Testis (tissue), 2 donors: ENCODE measurements at regions not wholly inside any gene's neighbourhood (a gene's known extent, or its start where the extent isn't known, plus 50 kb on each side); places are given as distances from the start of the nearest gene placed in this dataset.
A peak's percentile ranks its signal among the peaks of the same experiment; 100 is the strongest.

ENCODE experiments used
- DNase-seq: peaks from one replicate; pipeline ENCODE4 v3.0.0-alpha.2; 2019
- H3K27ac ChIP-seq, 2 donors: fragments of 200-600 bp; sonication (generic); one replicate each; pipeline ENCODE4 v1.5.1; 2019
- H3K27me3 ChIP-seq: fragments of 200-600 bp; sonication (generic); one replicate; pipeline ENCODE4 v1.5.1; 2019
- H3K36me3 ChIP-seq: fragments of 200-600 bp; sonication (generic); one replicate; pipeline ENCODE4 v1.5.1; 2017; ENCODE audit warnings: low read depth; ENCODE audit errors: missing control alignments
- H3K4me1 ChIP-seq: fragments of 200-600 bp; sonication (generic); one replicate; pipeline ENCODE4 v1.5.1; 2019
- H3K4me3 ChIP-seq, 2 donors: fragments of 200-600 bp; sonication (generic); one replicate each; pipeline ENCODE4 v1.5.1; 2017 to 2019
- H3K9me3 ChIP-seq: fragments of 200-600 bp; sonication (generic); one replicate; pipeline ENCODE4 v1.5.1; 2017
- POLR2A ChIP-seq: fragments of 450-650 bp; IDR thresholded peaks from one replicate; pipeline ENCODE4 v1.6.1; 2017; ENCODE audit warnings: antibody characterized with exemption, mild to moderate bottlenecking, moderate library complexity
- WGBS, 2 donors: methylation state at CpG; one replicate each; pipeline ENCODE4 v1.1.5; 2018; 5-methylcytosine and 5-hydroxymethylcytosine counted together
- intact Hi-C: fragments of 100-400 bp; cut with DNase I; formaldehyde crosslinking; loops from one replicate; pipeline ENCODE4 v1.15.1; 2023; ENCODE audit warnings: low total_unique reads
- TF ChIP-seq, protein P1 (sequence below), 3 experiments: fragments of 450-650 bp in 2 of 3; fragments of 200-600 bp in 1 of 3; sonication (generic) in 1 of 3; IDR thresholded peaks; one replicate each; pipeline ENCODE4 v1.5.1; 2016 to 2019; ENCODE audit warnings: antibody characterized with exemption in 3 of 3, mild to moderate bottlenecking in 2 of 3, moderate library complexity in 1 of 3

DNA sequence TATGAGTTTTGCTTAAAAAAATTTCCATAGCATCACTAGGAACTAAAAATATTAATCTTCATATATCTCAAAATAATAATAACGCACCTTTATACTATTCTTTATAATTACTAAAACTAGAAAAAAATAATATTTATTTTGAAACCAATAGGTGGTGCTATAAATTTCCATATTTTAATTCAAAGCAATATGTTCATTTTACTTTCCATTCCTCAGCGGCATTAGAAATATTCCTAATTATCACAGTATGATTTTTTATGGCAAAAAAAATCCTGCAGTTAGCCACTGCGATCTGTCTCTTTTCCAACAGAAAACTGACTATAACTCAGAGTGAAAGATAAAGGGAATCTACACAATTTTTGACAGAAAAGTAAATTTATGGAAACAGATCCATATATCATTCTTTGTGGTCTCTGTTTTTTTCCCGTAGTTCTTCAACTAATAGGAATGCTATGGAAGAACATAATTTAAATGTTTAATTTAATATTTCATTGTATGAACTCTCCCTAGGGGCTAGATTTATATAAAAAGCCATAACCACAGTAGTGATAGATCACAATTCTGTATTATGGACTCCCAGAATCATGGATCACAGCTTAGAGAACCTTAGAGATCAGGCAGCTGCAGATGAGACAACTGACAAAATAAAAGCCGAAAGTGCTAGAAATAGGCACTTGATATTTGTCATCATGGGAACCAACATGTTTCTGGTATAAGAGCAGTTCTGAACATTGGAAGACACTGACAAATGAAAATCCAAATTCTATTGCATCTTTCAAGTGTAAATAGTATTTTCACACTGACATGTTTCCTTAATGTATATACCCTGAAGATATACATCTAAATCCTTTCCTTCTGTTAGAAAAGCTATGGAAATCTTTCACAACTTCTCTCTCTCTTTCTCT lies 167.7 kb upstream of the MPDZ start:
- DNase-seq: no peak
- H3K27ac ChIP-seq: no peak overlapping the region
- no peak overlapping the region for H3K4me3 ChIP-seq
- H3K36me3 ChIP-seq: no peaks in the 10 kb centered on the region
- no peaks in the 10 kb centered on the region for H3K9me3 ChIP-seq
- H3K4me1 ChIP-seq: no peaks in the 10 kb centered on the region
- intact Hi-C loops: no loop called here
- TF ChIP-seq POLR2A: no peak
- TF ChIP-seq, protein P1, sequence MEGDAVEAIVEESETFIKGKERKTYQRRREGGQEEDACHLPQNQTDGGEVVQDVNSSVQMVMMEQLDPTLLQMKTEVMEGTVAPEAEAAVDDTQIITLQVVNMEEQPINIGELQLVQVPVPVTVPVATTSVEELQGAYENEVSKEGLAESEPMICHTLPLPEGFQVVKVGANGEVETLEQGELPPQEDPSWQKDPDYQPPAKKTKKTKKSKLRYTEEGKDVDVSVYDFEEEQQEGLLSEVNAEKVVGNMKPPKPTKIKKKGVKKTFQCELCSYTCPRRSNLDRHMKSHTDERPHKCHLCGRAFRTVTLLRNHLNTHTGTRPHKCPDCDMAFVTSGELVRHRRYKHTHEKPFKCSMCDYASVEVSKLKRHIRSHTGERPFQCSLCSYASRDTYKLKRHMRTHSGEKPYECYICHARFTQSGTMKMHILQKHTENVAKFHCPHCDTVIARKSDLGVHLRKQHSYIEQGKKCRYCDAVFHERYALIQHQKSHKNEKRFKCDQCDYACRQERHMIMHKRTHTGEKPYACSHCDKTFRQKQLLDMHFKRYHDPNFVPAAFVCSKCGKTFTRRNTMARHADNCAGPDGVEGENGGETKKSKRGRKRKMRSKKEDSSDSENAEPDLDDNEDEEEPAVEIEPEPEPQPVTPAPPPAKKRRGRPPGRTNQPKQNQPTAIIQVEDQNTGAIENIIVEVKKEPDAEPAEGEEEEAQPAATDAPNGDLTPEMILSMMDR (IDR thresholded peaks at IDR 0.05): peak in 1 of 3 experiments; percentile 35
- no peaks in the 10 kb centered on the region for H3K27me3 ChIP-seq
- 33 to 37% methylated on average over 5 of the region's 5 CpGs for WGBS, 2 donors

DNA sequence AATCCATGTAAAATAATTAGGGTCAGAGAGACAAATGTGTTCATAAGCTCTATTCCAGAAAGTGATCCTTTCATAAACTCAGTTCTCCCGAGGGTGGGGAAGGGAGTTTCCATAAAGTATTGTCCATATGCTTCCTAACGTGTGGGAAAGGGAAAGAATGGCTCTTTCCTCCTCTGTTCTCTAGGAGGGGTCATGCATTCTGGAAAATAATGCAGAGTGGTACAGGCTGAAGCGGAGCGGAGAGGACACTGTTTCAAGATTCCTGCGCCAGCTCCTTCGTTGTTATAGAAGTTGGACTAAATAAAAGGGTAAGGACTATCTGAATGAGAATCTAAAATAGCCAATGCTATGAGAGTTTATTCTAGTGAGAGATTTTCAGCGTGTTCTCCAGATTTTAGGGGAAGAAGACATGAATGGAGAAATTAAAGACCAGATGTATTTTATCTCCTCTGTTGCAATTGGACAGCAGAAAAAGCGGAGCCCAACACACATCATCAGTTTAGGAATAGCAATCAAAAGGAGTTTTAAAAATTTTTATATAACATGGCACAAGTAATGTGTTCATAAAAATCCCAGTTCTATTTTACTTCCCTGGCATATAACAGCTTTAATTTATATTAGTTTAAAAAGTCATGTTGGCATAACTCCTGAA lies 166.9 kb upstream of the MPDZ start:
- no peak for DNase-seq
- Histone ChIP-seq H3K9me3 (no peaks in the 10 kb centered on the region), H3K4me1 (no peaks in the 10 kb centered on the region), H3K36me3 (no peaks in the 10 kb centered on the region), H3K27ac (no peak overlapping the region), H3K4me3 (no peak overlapping the region), H3K27me3 (no peaks in the 10 kb centered on the region)
- TF ChIP-seq, protein P1 (IDR thresholded peaks at IDR 0.05): no peak
- no peak for TF ChIP-seq POLR2A
- WGBS, 2 donors: 83 to 86% methylated on average over 8 of the region's 8 CpGs
- intact Hi-C loops: no loop called here

DNA sequence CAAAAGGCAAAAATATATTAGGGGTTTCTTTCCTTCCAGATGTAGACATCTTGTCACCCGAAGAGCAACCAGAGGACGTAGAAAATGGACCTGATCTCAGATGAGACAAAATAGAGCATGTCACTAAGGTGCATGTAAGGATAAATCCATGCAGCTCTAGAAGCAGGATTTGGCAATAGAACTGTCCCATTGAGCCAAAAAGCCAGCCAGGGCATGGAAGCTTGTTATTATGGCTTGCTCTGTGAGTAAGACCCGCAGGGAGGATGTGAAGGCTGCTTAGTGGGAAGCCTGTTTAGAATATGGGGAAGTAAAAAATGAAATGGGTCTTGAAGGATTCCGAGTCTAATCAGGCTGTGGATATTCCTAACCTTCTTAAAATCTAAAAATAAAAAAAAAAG lies 165.6 kb upstream of the MPDZ start:
- no peak for DNase-seq
- no peak overlapping the region for H3K27ac ChIP-seq
- intact Hi-C loops: no loop called here
- WGBS, 2 donors: 61 to 74% methylated on average over 4 of the region's 4 CpGs
- H3K27me3 ChIP-seq: no peaks in the 10 kb centered on the region
- no peak overlapping the region for H3K4me3 ChIP-seq
- no peaks in the 10 kb centered on the region for H3K36me3 ChIP-seq
- TF ChIP-seq, protein P1 (IDR thresholded peaks at IDR 0.05): no peak
- no peak for TF ChIP-seq POLR2A
- no peaks in the 10 kb centered on the region for H3K4me1 ChIP-seq
- no peaks in the 10 kb centered on the region for H3K9me3 ChIP-seq

DNA sequence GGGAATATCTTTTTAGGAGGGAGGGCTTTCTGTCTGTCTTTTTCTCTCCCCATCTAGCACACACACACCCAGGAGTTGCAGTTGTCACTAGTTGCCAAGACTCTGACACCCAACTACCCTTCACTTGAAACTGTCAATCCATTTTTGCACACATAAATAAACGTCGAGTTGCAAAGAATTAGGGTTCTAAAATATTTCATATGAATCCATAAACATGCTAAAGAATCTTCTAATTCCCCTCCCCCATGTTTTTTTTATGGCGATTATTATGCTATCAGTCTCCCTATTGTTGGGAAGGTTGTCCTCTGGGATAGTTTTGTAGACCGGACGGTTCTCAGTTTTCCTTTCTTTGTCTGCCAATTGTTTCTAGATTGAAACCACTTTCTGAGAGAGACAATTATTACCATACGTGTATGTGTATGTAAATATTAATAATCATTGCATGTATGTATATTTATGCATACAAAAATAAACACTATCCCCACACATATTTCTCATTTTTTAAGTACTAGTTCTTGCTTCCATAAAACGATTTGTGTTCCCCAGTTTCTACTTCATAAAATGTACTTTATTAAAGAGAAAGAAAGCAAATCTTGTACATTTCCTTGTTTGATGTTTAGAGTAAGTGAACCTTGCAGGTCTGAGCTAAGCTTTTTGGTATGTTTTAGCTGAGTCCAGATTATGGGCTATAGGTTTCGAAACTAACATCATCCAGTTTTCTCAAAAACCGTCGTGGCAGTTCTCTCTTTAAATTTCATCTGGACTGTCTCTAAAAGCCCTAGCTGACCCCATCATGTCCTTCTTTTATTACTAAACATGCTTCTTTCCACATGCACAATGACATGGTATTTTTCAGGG lies 165.0 kb upstream of the MPDZ start:
- H3K9me3 ChIP-seq: no peaks in the 10 kb centered on the region
- no peaks in the 10 kb centered on the region for H3K4me1 ChIP-seq
- no peaks in the 10 kb centered on the region for H3K27me3 ChIP-seq
- intact Hi-C loops: no loop called here
- no peak for DNase-seq
- H3K36me3 ChIP-seq: no peaks in the 10 kb centered on the region
- 53 to 59% methylated on average over 10 of the region's 10 CpGs for WGBS, 2 donors
- TF ChIP-seq, protein P1 (IDR thresholded peaks at IDR 0.05): no peak
- no peak for TF ChIP-seq POLR2A
- no peak overlapping the region for H3K4me3 ChIP-seq
- H3K27ac ChIP-seq: no peak overlapping the region
